Type B pancreatic cell (in vitro differentiated cells): ENCODE measurements at regions not wholly inside any gene's neighbourhood (a gene's known extent, or its start where the extent isn't known, plus 50 kb on each side); places are given as distances from the start of the nearest gene placed in this dataset.

ENCODE experiments used
- DNase-seq: peaks from one replicate; pipeline ENCODE4 v3.0.0; 2021; ENCODE audit warnings: mixed read lengths; ENCODE audit not compliant: unreplicated experiment; ENCODE audit errors: extremely low spot score
- H3K27ac Mint-ChIP-seq: 2 replicates; pipeline ENCODE4 v1.8.0; 2021; ENCODE audit warnings: mild to moderate bottlenecking, mixed read lengths
- H3K27me3 Mint-ChIP-seq: 2 replicates; pipeline ENCODE4 v1.8.0; 2021; ENCODE audit warnings: mixed read lengths
- H3K36me3 Mint-ChIP-seq: 2 replicates; pipeline ENCODE4 v1.8.0; 2021; ENCODE audit warnings: mixed read lengths
- H3K4me1 Mint-ChIP-seq: one replicate; pipeline ENCODE4 v1.8.0; 2021; ENCODE audit warnings: mixed read lengths; ENCODE audit not compliant: unreplicated experiment
- H3K4me3 Mint-ChIP-seq: 2 replicates; pipeline ENCODE4 v1.8.0; 2021; ENCODE audit warnings: mild to moderate bottlenecking, mixed read lengths
- H3K9me3 Mint-ChIP-seq: 2 replicates; pipeline ENCODE4 v1.8.0; 2021; ENCODE audit warnings: mixed read lengths
- CTCF ChIP-seq: fragments of 200-600 bp; sonication (generic); conservative IDR thresholded peaks from 2 replicates; pipeline ENCODE4 v1.5.0; 2021; ENCODE audit warnings: antibody characterized with exemption, mild to moderate bottlenecking

GRCh38 chr5:51558682-51559081, 175.4 kb downstream of the ISL1 start:
- TF ChIP-seq CTCF, result no peak
- no peak overlapping the region for H3K4me3 Mint-ChIP-seq
- no peak for DNase-seq
- no peak overlapping the region for H3K27ac Mint-ChIP-seq
- no peaks in the 10 kb centered on the region for H3K36me3 Mint-ChIP-seq
- H3K4me1 Mint-ChIP-seq, result no peaks in the 10 kb centered on the region
- no peaks in the 10 kb centered on the region for H3K27me3 Mint-ChIP-seq
- no peaks in the 10 kb centered on the region for H3K9me3 Mint-ChIP-seq

GRCh38 chr5:51559339-51559738, 176.1 kb downstream of the ISL1 start:
- H3K36me3 Mint-ChIP-seq, result no peaks in the 10 kb centered on the region
- no peaks in the 10 kb centered on the region for H3K9me3 Mint-ChIP-seq
- no peak overlapping the region for H3K4me3 Mint-ChIP-seq
- no peak overlapping the region for H3K27ac Mint-ChIP-seq
- DNase-seq, result no peak
- H3K4me1 Mint-ChIP-seq, result no peaks in the 10 kb centered on the region
- TF ChIP-seq CTCF, result no peak
- H3K27me3 Mint-ChIP-seq, result no peaks in the 10 kb centered on the region

GRCh38 chr5:51559921-51560658, 176.8 kb downstream of the ISL1 start:
- no peak for TF ChIP-seq CTCF
- H3K4me1 Mint-ChIP-seq, result no peaks in the 10 kb centered on the region
- H3K27ac Mint-ChIP-seq, result no peak overlapping the region
- H3K9me3 Mint-ChIP-seq, result no peaks in the 10 kb centered on the region
- no peaks in the 10 kb centered on the region for H3K27me3 Mint-ChIP-seq
- no peak overlapping the region for H3K4me3 Mint-ChIP-seq
- DNase-seq, result no peak
- H3K36me3 Mint-ChIP-seq, result no peaks in the 10 kb centered on the region

- no peaks in the 10 kb centered on the region for H3K9me3 Mint-ChIP-seq
- TF ChIP-seq CTCF, result no peak
- H3K4me3 Mint-ChIP-seq, result no peak overlapping the region
- no peaks in the 10 kb centered on the region for H3K36me3 Mint-ChIP-seq
- H3K27ac Mint-ChIP-seq, result no peak overlapping the region
- no peaks in the 10 kb centered on the region for H3K27me3 Mint-ChIP-seq
- DNase-seq, result no peak
- no peaks in the 10 kb centered on the region for H3K4me1 Mint-ChIP-seq
Measured at GRCh38 chr5:51566953-51567352, 183.7 kb downstream of the ISL1 start.

- TF ChIP-seq CTCF, result no peak
- Mint-ChIP-seq H3K36me3 (no peaks in the 10 kb centered on the region), H3K9me3 (no peaks in the 10 kb centered on the region), H3K4me3 (no peak overlapping the region), H3K27ac (no peak overlapping the region), H3K27me3 (no peaks in the 10 kb centered on the region), H3K4me1 (no peaks in the 10 kb centered on the region)
- DNase-seq, result no peak
Measured at GRCh38 chr5:51567636-51568035, 184.4 kb downstream of the ISL1 start.

- H3K27ac Mint-ChIP-seq, result no peak overlapping the region
- no peaks in the 10 kb centered on the region for H3K27me3 Mint-ChIP-seq
- no peak for TF ChIP-seq CTCF
- no peak overlapping the region for H3K4me3 Mint-ChIP-seq
- no peaks in the 10 kb centered on the region for H3K36me3 Mint-ChIP-seq
- H3K9me3 Mint-ChIP-seq, result peaks cover 4% of the 10 kb centered on the region
- no peaks in the 10 kb centered on the region for H3K4me1 Mint-ChIP-seq
- no peak for DNase-seq
Measured at GRCh38 chr5:51573835-51574234, 190.6 kb downstream of the ISL1 start.
